GM18505 (cell line): ENCODE measurements at regions not wholly inside any gene's neighbourhood (a gene's known extent, or its start where the extent isn't known, plus 50 kb on each side); places are given as distances from the start of the nearest gene placed in this dataset.
"Not testable (repeated sequence)": the region's sequence is repeated elsewhere in the genome, so short reads cannot be mapped to it uniquely, and the experiment has no call there.

Source experiments
- ATAC-seq: cut with Tn5 transposase; IDR thresholded peaks from one replicate; pipeline ENCODE4 v1.9.1; 2021; ENCODE audit not compliant: unreplicated experiment
- POLR2A ChIP-seq: IDR thresholded peaks from 4 replicates; pipeline ENCODE4 v1.6.1; 2011; ENCODE audit warnings: borderline replicate concordance; ENCODE audit not compliant: insufficient read depth, insufficient read length; ENCODE audit errors: extremely low read depth

- no peak for TF ChIP-seq POLR2A
- ATAC-seq, result no peak
These were observed 186.3 kb downstream of the ETV1 start for GRCh38 chr7:13803134-13803533.

- not testable (repeated sequence) for ATAC-seq
These were observed 183.2 kb downstream of the ETV1 start for GRCh38 chr7:13806089-13806867.

- ATAC-seq, result not testable (repeated sequence)
These were observed 172.2 kb downstream of the ETV1 start for GRCh38 chr7:13817230-13817629.

- ATAC-seq, result no peak
- no peak for TF ChIP-seq POLR2A
These were observed 168.2 kb downstream of the ETV1 start for GRCh38 chr7:13821152-13821787.

GRCh38 chr7:13822678-13823077, 166.8 kb downstream of the ETV1 start:
- no peak for ATAC-seq
- no peak for TF ChIP-seq POLR2A

GRCh38 chr7:13826752-13827151, 162.7 kb downstream of the ETV1 start:
- no peak for TF ChIP-seq POLR2A
- ATAC-seq, result no peak

- TF ChIP-seq POLR2A, result no peak
- no peak for ATAC-seq
These were observed 161.8 kb downstream of the ETV1 start for GRCh38 chr7:13827716-13828115.

- ATAC-seq, result no peak
- TF ChIP-seq POLR2A, result no peak
These were observed 160.2 kb downstream of the ETV1 start for GRCh38 chr7:13829231-13829630.

- ATAC-seq, result no peak
- TF ChIP-seq POLR2A, result no peak
These were observed 159.3 kb downstream of the ETV1 start for GRCh38 chr7:13829914-13830900.

- no peak for ATAC-seq
- TF ChIP-seq POLR2A, result no peak
These were observed 157.1 kb downstream of the ETV1 start for GRCh38 chr7:13832346-13832745.

GRCh38 chr7:13834328-13834761, 155.1 kb downstream of the ETV1 start:
- no peak for ATAC-seq
- no peak for TF ChIP-seq POLR2A

GRCh38 chr7:13835442-13835841, 154.0 kb downstream of the ETV1 start:
- no peak for TF ChIP-seq POLR2A
- no peak for ATAC-seq

- TF ChIP-seq POLR2A, result no peak
- no peak for ATAC-seq
These were observed 150.4 kb downstream of the ETV1 start for GRCh38 chr7:13839063-13839462.
